Ecto neural progenitor cell (in vitro differentiated cells): ENCODE measurements at regions not wholly inside any gene's neighbourhood (a gene's known extent, or its start where the extent isn't known, plus 50 kb on each side); places are given as distances from the start of the nearest gene placed in this dataset.

ENCODE experiments used
- DNase-seq: peaks from one replicate; pipeline ENCODE4 v3.0.0-alpha.2; 2018; ENCODE audit warnings: low spot score

GRCh38 chr4:22103768-22104167 lies 155.2 kb upstream of the KCNIP4 start:
- no peak for DNase-seq

- no peak for DNase-seq
Observed at GRCh38 chr4:22099896-22100295, 151.3 kb upstream of the KCNIP4 start.

- DNase-seq: no peak
Observed at GRCh38 chr4:22097596-22097995, 149.0 kb upstream of the KCNIP4 start.

GRCh38 chr4:22094217-22094616 lies 145.6 kb upstream of the KCNIP4 start:
- no peak for DNase-seq

- DNase-seq: no peak
Observed at GRCh38 chr4:22093126-22093525, 144.6 kb upstream of the KCNIP4 start.

GRCh38 chr4:22091906-22092305 lies 143.3 kb upstream of the KCNIP4 start:
- DNase-seq: no peak

- no peak for DNase-seq
Observed at GRCh38 chr4:22091352-22091717, 142.8 kb upstream of the KCNIP4 start.

- no peak for DNase-seq
Observed at GRCh38 chr4:22090661-22091351, 142.2 kb upstream of the KCNIP4 start.

- DNase-seq: no peak
Observed at GRCh38 chr4:22077571-22077970, 129.0 kb upstream of the KCNIP4 start.

- no peak for DNase-seq
Observed at GRCh38 chr4:22072726-22073125, 124.2 kb upstream of the KCNIP4 start.

GRCh38 chr4:22072240-22072639 lies 123.7 kb upstream of the KCNIP4 start:
- DNase-seq: no peak

- DNase-seq: no peak
Observed at GRCh38 chr4:22071749-22072148, 123.2 kb upstream of the KCNIP4 start.

GRCh38 chr4:22070256-22070655 lies 121.7 kb upstream of the KCNIP4 start:
- DNase-seq: no peak

GRCh38 chr4:22063613-22064012 lies 115.0 kb upstream of the KCNIP4 start:
- no peak for DNase-seq

- no peak for DNase-seq
Observed at GRCh38 chr4:22062676-22063075, 114.1 kb upstream of the KCNIP4 start.

GRCh38 chr4:22055954-22056353 lies 107.4 kb upstream of the KCNIP4 start:
- no peak for DNase-seq

- no peak for DNase-seq
Observed at GRCh38 chr4:22052076-22052475, 103.5 kb upstream of the KCNIP4 start.

GRCh38 chr4:22048323-22048722 lies 99.8 kb upstream of the KCNIP4 start:
- DNase-seq: no peak

GRCh38 chr4:22047793-22048192 lies 99.2 kb upstream of the KCNIP4 start:
- DNase-seq: no peak

- DNase-seq: no peak
Observed at GRCh38 chr4:22045051-22045630, 96.6 kb upstream of the KCNIP4 start.

GRCh38 chr4:22031423-22031822 lies 82.9 kb upstream of the KCNIP4 start:
- DNase-seq: no peak

GRCh38 chr4:22030881-22031280 lies 82.3 kb upstream of the KCNIP4 start:
- DNase-seq: no peak

- DNase-seq: no peak
Observed at GRCh38 chr4:22030307-22030706, 81.7 kb upstream of the KCNIP4 start.

GRCh38 chr4:22029803-22030202 lies 81.2 kb upstream of the KCNIP4 start:
- no peak for DNase-seq
